Mucosa of descending colon (tissue), 3 donors: ENCODE measurements at regions not wholly inside any gene's neighbourhood (a gene's known extent, or its start where the extent isn't known, plus 50 kb on each side); places are given as distances from the start of the nearest gene placed in this dataset.

Experiments
- ATAC-seq: fragments of 200-7000 bp; cut with Tn5 transposase; one replicate; pipeline ENCODE4 v1.9.1; 2020; ENCODE audit warnings: mild to moderate bottlenecking, moderate library complexity
- DNase-seq, 3 donors: peaks; one replicate each; pipeline ENCODE4 v3.0.0-alpha.2; 2020
- H3K36me3 ChIP-seq: fragments of 200-600 bp; one replicate; pipeline ENCODE4 v1.8.0; 2021; ENCODE audit warnings: low read depth, mild to moderate bottlenecking
- H3K4me1 ChIP-seq: fragments of 200-600 bp; one replicate; pipeline ENCODE4 v1.8.0; 2021; ENCODE audit warnings: low read depth, mild to moderate bottlenecking
- H3K4me3 ChIP-seq: fragments of 200-600 bp; one replicate; pipeline ENCODE4 v1.8.0; 2021; ENCODE audit warnings: mild to moderate bottlenecking
- H3K9me3 ChIP-seq: fragments of 200-600 bp; one replicate; pipeline ENCODE4 v1.8.0; 2021; ENCODE audit warnings: mild to moderate bottlenecking
- intact Hi-C, 2 donors: fragments of 100-400 bp; cut with DNase I in 1 of 2; cut with micrococcal nuclease in 1 of 2; formaldehyde crosslinking; loops; one replicate each; pipeline versions ENCODE4 v1.11.0 to v1.11.1; 2022; cut with DNase I, micrococcal nuclease
- TF ChIP-seq, protein P1 (sequence below): fragments of 200-600 bp; IDR thresholded peaks from one replicate; pipeline ENCODE4 v1.8.0; 2022; ENCODE audit warnings: antibody characterized with exemption, mild to moderate bottlenecking
- donor health status: DM: no; HTN: no; CAD: no; lungs with moderate emphysema.
- donor health status: DM: no; HTN: no; CAD: no.
- donor health status: DM: no; HTN: yes; CAD: no.

DNA sequence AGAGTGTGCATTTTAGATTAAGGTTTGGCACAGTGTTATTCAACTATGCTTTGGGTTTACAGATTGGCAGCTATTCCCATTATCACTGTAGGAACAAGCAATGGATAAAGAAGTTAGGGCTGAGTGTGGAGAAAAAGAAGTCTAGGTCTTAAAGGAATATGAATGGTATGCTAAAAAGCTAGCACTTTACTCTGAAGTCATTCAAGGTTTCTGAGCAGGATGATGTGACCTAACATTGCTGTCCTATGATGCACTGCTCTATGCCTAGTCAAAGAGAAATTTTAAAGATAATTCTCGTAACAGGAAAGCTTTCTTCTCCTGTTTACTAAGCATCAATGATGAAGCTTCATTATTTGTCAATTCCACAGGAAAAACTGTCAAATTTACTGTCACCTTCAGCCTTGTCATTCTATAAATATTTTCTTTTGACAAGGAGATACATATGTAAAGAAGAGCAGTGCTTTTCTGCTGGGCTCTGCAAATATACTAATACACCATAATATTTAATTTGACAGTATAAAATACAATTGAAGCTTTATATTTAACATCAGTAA lies 476.1 kb upstream of the PTPRD start:
- TF ChIP-seq, protein P1, sequence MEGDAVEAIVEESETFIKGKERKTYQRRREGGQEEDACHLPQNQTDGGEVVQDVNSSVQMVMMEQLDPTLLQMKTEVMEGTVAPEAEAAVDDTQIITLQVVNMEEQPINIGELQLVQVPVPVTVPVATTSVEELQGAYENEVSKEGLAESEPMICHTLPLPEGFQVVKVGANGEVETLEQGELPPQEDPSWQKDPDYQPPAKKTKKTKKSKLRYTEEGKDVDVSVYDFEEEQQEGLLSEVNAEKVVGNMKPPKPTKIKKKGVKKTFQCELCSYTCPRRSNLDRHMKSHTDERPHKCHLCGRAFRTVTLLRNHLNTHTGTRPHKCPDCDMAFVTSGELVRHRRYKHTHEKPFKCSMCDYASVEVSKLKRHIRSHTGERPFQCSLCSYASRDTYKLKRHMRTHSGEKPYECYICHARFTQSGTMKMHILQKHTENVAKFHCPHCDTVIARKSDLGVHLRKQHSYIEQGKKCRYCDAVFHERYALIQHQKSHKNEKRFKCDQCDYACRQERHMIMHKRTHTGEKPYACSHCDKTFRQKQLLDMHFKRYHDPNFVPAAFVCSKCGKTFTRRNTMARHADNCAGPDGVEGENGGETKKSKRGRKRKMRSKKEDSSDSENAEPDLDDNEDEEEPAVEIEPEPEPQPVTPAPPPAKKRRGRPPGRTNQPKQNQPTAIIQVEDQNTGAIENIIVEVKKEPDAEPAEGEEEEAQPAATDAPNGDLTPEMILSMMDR = no peak
- intact Hi-C loops = no loop called here
- no peak for DNase-seq
- Histone ChIP-seq H3K4me3 (no peak overlapping the region), H3K4me1 (no peaks in the 10 kb centered on the region), H3K36me3 (no peaks in the 10 kb centered on the region), H3K9me3 (peaks cover 15% of the 10 kb centered on the region)
- ATAC-seq = no peak

DNA sequence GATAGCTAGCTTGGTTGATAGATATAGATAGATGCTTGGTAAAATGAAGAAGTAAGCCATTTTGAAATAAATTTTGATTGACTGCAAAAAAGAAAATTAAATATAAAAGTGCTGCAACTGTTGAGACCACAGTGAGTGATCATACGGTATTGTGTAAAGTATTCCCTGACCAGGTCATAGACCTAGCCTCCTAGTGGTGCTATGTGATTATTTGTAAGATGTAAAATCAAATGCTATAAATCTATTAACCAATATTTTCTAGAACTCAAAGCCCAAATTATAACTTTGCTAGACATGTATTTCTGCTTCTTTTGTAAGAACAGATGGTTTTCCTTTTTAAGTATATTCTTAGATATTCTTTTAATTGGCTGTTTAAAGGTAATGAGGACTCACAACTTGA lies 480.2 kb upstream of the PTPRD start:
- ATAC-seq = no peak
- Histone ChIP-seq H3K9me3 (peaks cover 7% of the 10 kb centered on the region), H3K4me3 (no peak overlapping the region), H3K4me1 (no peaks in the 10 kb centered on the region), H3K36me3 (no peaks in the 10 kb centered on the region)
- intact Hi-C loops = no loop called here
- TF ChIP-seq, protein P1 = no peak
- DNase-seq = no peak

DNA sequence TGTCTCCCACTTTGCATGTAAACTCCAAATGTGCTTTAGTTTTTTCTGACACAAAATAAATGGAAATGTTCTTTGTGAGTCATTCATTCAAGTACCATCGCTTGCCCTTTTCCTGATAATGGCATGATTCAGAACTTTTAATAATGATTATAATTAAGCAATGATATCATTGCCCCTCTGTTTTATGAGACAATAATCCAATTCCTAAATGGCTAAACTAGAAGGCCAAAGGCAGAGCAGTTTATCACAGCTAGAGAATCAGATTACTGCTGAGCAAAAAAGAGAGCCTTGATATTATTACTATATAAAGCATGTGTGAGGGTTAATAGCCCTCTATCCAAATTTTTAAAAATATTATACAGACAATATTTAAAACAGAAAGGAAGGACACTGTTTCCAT lies 484.2 kb upstream of the PTPRD start:
- no peaks in the 10 kb centered on the region for H3K36me3 ChIP-seq
- DNase-seq (no peak), ATAC-seq (no peak)
- H3K4me3 ChIP-seq = no peak overlapping the region
- H3K4me1 ChIP-seq = no peaks in the 10 kb centered on the region
- intact Hi-C loops = no loop called here
- H3K9me3 ChIP-seq = peaks cover 18% of the 10 kb centered on the region
- TF ChIP-seq, protein P1 = no peak

DNA sequence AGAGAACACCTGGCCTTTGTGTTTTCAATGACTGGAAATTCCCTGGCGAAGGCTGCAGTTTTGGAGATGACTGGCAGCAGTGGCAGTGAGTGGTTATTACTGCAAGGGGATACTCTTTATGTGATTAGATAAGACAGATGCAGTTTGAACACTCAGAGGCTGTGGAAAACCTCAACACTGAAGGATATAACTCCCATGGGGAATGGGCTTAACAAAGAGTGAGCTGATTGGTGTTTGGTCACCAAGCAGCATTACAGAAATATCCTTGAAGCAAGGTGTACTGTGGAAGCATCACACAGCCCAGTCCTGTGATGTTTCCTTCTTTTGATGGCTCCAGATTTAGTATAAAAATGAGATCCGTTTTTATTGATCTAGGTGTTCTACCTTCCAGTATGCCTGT lies 490.7 kb upstream of the PTPRD start:
- DNase-seq = no peak
- Histone ChIP-seq H3K36me3 (no peaks in the 10 kb centered on the region), H3K4me1 (no peaks in the 10 kb centered on the region), H3K9me3 (peaks cover 41% of the 10 kb centered on the region), H3K4me3 (no peak overlapping the region)
- ATAC-seq = no peak
- intact Hi-C loops = no loop called here
- TF ChIP-seq, protein P1 = no peak

DNA sequence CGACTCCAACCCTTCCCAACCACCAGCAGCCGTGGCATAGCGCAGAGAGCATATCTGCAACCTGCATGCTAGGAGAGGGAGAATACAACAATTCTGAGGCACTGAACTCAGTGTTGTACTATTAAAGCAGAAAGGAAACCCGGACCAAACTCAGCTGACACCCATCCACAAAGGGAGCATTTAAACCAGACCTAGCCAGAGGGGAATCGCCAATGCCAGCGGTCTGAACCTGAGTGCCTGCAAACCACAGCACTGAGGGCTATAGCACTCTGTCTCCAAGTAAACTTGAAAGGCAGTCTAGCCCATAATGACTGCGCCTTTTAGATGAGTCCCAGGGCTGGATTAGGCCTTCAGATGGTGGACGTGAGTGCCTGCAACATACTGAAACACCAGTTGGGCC lies 494.4 kb upstream of the PTPRD start:
- no peak overlapping the region for H3K4me3 ChIP-seq
- no peaks in the 10 kb centered on the region for H3K36me3 ChIP-seq
- DNase-seq (no peak), ATAC-seq (no peak)
- H3K4me1 ChIP-seq = no peaks in the 10 kb centered on the region
- peaks cover 40% of the 10 kb centered on the region for H3K9me3 ChIP-seq
- TF ChIP-seq, protein P1 = no peak
- intact Hi-C loops = no loop called here

DNA sequence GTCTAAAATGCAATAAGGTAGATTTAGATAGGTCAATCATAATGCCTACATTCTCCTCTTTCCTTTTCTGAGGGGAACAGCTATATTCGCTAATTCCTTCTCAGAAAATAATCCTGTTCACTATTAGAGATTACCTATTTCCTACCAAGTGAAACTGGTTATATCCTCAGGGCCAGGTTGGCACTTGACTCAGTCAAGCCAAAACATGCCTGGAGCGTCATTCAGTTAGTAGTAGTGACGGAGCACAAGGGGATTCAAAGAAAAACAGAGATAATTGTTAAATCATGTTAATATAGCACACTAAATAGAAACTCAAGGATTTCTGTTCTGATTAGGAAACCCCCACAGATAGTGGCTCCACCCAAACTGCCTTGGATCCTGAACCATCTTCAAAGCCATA lies 515.4 kb upstream of the PTPRD start:
- intact Hi-C loops = no loop called here
- Histone ChIP-seq H3K4me3 (no peak overlapping the region), H3K36me3 (no peaks in the 10 kb centered on the region), H3K9me3 (peaks cover 36% of the 10 kb centered on the region), H3K4me1 (no peaks in the 10 kb centered on the region)
- ATAC-seq (no peak), DNase-seq (no peak)
- TF ChIP-seq, protein P1 = no peak
